ENCODE measurements at regions not wholly inside any gene's neighbourhood (a gene's known extent, or its start where the extent isn't known, plus 50 kb on each side); places are given as distances from the start of the nearest gene placed in this dataset.
"Not testable (repeated sequence)": the region's sequence is repeated elsewhere in the genome, so short reads cannot be mapped to it uniquely, and the experiment has no call there.

GRCh38 chr17:77830816-77831473 lies 127.6 kb upstream of the TNRC6C start:
- Mint-ChIP-seq H3K4me1 (ENCODE audit: low read depth) (peaks cover 30% of the 10 kb centered on the region), H3K27me3 (ENCODE audit: low read depth) (peaks cover 2% of the 10 kb centered on the region), H3K27ac (no peak overlapping the region), H3K4me3 (no peak overlapping the region), H3K36me3 (ENCODE audit: low read depth) (no peaks in the 10 kb centered on the region), H3K9me3 (ENCODE audit: insufficient read depth) (no peaks in the 10 kb centered on the region)
- ChIA-PET CTCF (no interaction called here), POLR2A (no interaction called here)
- no peak for ATAC-seq
- no peak for DNase-seq

- DNase-seq (no peak), ATAC-seq (no peak)
- Mint-ChIP-seq H3K4me3 (no peak overlapping the region), H3K4me1 (ENCODE audit: low read depth) (peaks cover 35% of the 10 kb centered on the region), H3K36me3 (ENCODE audit: low read depth) (peaks cover 3% of the 10 kb centered on the region), H3K27me3 (ENCODE audit: low read depth) (peaks cover 2% of the 10 kb centered on the region), H3K27ac (no peak overlapping the region), H3K9me3 (ENCODE audit: insufficient read depth) (no peaks in the 10 kb centered on the region)
- POLR2A ChIA-PET: no interaction called here
- CTCF ChIA-PET: no interaction called here
These were observed 126.9 kb upstream of the TNRC6C start for GRCh38 chr17:77831474-77832179.

GRCh38 chr17:77832180-77832560 lies 126.3 kb upstream of the TNRC6C start:
- Mint-ChIP-seq H3K9me3 (ENCODE audit: insufficient read depth) (no peaks in the 10 kb centered on the region), H3K27ac (no peak overlapping the region), H3K27me3 (ENCODE audit: low read depth) (peaks cover 2% of the 10 kb centered on the region), H3K36me3 (ENCODE audit: low read depth) (peaks cover 4% of the 10 kb centered on the region), H3K4me3 (no peak overlapping the region), H3K4me1 (ENCODE audit: low read depth) (peaks cover 40% of the 10 kb centered on the region)
- ChIA-PET POLR2A (no interaction called here), CTCF (no interaction called here)
- ATAC-seq (no peak), DNase-seq (no peak)

- H3K4me3 Mint-ChIP-seq: no peak overlapping the region
- ChIA-PET CTCF (interaction anchor here (0.9 to 1.3 kb wide), 2 partner anchors 10 to 62 kb away, joined by 3 to 4 read pairs; no protein-coding TSS in a partner anchor), POLR2A (no interaction called here)
- H3K27me3 Mint-ChIP-seq (ENCODE audit: low read depth): peaks cover 2% of the 10 kb centered on the region
- no peak overlapping the region for H3K27ac Mint-ChIP-seq
- H3K9me3 Mint-ChIP-seq (ENCODE audit: insufficient read depth): peaks cover 5% of the 10 kb centered on the region
- peaks cover 8% of the 10 kb centered on the region for H3K36me3 Mint-ChIP-seq (ENCODE audit: low read depth)
- peaks cover 42% of the 10 kb centered on the region for H3K4me1 Mint-ChIP-seq (ENCODE audit: low read depth)
- DNase-seq (no peak), ATAC-seq (no peak)
These were observed 124.7 kb upstream of the TNRC6C start for GRCh38 chr17:77833769-77834168.

- ATAC-seq (peak; percentile 97), DNase-seq (peak; percentile 81)
- Mint-ChIP-seq H3K4me1 (ENCODE audit: low read depth) (peaks cover 42% of the 10 kb centered on the region), H3K27ac (peak overlapping the region; percentile 15), H3K27me3 (ENCODE audit: low read depth) (peaks cover 2% of the 10 kb centered on the region), H3K4me3 (no peak overlapping the region), H3K9me3 (ENCODE audit: insufficient read depth) (peaks cover 5% of the 10 kb centered on the region), H3K36me3 (ENCODE audit: low read depth) (peaks cover 8% of the 10 kb centered on the region)
- CTCF ChIA-PET: interaction anchor here (0.7 to 1.3 kb wide), 5 partner anchors 9 to 292 kb away, joined by 3 to 4 read pairs (median 3); no protein-coding TSS in a partner anchor
- POLR2A ChIA-PET: interaction anchor here (0.9 to 1.1 kb wide), 3 partner anchors 19 to 124 kb away, joined by 3 to 5 read pairs (median 3); partner anchors contain the start of gene TNRC6C
These were observed 124.1 kb upstream of the TNRC6C start for GRCh38 chr17:77834170-77835115.

- ATAC-seq (peak; percentile 53), DNase-seq (peak; percentile 52)
- Mint-ChIP-seq H3K27me3 (ENCODE audit: low read depth) (peaks cover 2% of the 10 kb centered on the region), H3K4me1 (ENCODE audit: low read depth) (peaks cover 44% of the 10 kb centered on the region), H3K36me3 (ENCODE audit: low read depth) (peaks cover 8% of the 10 kb centered on the region), H3K9me3 (ENCODE audit: insufficient read depth) (peaks cover 5% of the 10 kb centered on the region), H3K4me3 (no peak overlapping the region), H3K27ac (no peak overlapping the region)
- ChIA-PET CTCF (interaction anchor here (0.9 kb wide), 1 partner anchor 123 kb away, joined by 3 read pairs; no protein-coding TSS in a partner anchor), POLR2A (interaction anchor here (0.6 kb wide), 1 partner anchor 236 kb away, joined by 3 read pairs; no protein-coding TSS in a partner anchor)
These were observed 121.9 kb upstream of the TNRC6C start for GRCh38 chr17:77836557-77837041.

- H3K36me3 Mint-ChIP-seq (ENCODE audit: low read depth); H3K27me3 Mint-ChIP-seq (ENCODE audit: low read depth); POLR2A ChIA-PET; H3K9me3 Mint-ChIP-seq (ENCODE audit: insufficient read depth); H3K27ac Mint-ChIP-seq; H3K4me3 Mint-ChIP-seq; ATAC-seq; DNase-seq: not testable (repeated sequence)
- H3K4me1 Mint-ChIP-seq (ENCODE audit: low read depth): peaks cover 48% of the 10 kb centered on the region
- CTCF ChIA-PET: interaction anchor here (0.9 kb wide), 1 partner anchor 123 kb away, joined by 3 read pairs; no protein-coding TSS in a partner anchor
These were observed 121.4 kb upstream of the TNRC6C start for GRCh38 chr17:77837072-77837471.

- CTCF ChIA-PET: interaction anchor here (1.0 kb wide), 1 partner anchor 176 kb away, joined by 3 read pairs; no protein-coding TSS in a partner anchor
- POLR2A ChIA-PET: no interaction called here
- Mint-ChIP-seq H3K4me1 (ENCODE audit: low read depth) (peaks cover 57% of the 10 kb centered on the region), H3K27me3 (ENCODE audit: low read depth) (no peaks in the 10 kb centered on the region), H3K9me3 (ENCODE audit: insufficient read depth) (peaks cover 5% of the 10 kb centered on the region), H3K4me3 (no peak overlapping the region), H3K27ac (no peak overlapping the region), H3K36me3 (ENCODE audit: low read depth) (peaks cover 8% of the 10 kb centered on the region)
- ATAC-seq: no peak
- no peak for DNase-seq
These were observed 120.6 kb upstream of the TNRC6C start for GRCh38 chr17:77837917-77838316.

GRCh38 chr17:77838748-77839697 lies 119.5 kb upstream of the TNRC6C start:
- H3K9me3 Mint-ChIP-seq (ENCODE audit: insufficient read depth): peaks cover 5% of the 10 kb centered on the region
- no peak for ATAC-seq
- DNase-seq: no peak
- peaks cover 62% of the 10 kb centered on the region for H3K4me1 Mint-ChIP-seq (ENCODE audit: low read depth)
- ChIA-PET CTCF (no interaction called here), POLR2A (no interaction called here)
- peaks cover 8% of the 10 kb centered on the region for H3K36me3 Mint-ChIP-seq (ENCODE audit: low read depth)
- H3K27me3 Mint-ChIP-seq (ENCODE audit: low read depth): no peaks in the 10 kb centered on the region
- H3K27ac Mint-ChIP-seq: no peak overlapping the region
- no peak overlapping the region for H3K4me3 Mint-ChIP-seq

GRCh38 chr17:77839698-77840512 lies 118.6 kb upstream of the TNRC6C start:
- Mint-ChIP-seq H3K27me3 (ENCODE audit: low read depth) (no peaks in the 10 kb centered on the region), H3K9me3 (ENCODE audit: insufficient read depth) (peaks cover 5% of the 10 kb centered on the region), H3K27ac (no peak overlapping the region), H3K4me1 (ENCODE audit: low read depth) (peaks cover 62% of the 10 kb centered on the region), H3K36me3 (ENCODE audit: low read depth) (peaks cover 8% of the 10 kb centered on the region), H3K4me3 (no peak overlapping the region)
- no peak for ATAC-seq
- no peak for DNase-seq
- ChIA-PET CTCF (no interaction called here), POLR2A (no interaction called here)

All from activated CD8-positive, alpha-beta T cell treated with anti-CD3 and anti-CD28 coated beads, Interleukin-2, amount 10 ng/mL, durations not matched to agents 7 days and 5 days (primary cell).